NT2/D1 (cell line): ENCODE measurements at regions not wholly inside any gene's neighbourhood (a gene's known extent, or its start where the extent isn't known, plus 50 kb on each side); places are given as distances from the start of the nearest gene placed in this dataset.

Experiments used
- DNase-seq: peaks from one replicate; pipeline ENCODE4 v3.0.0-alpha.2; 2011; ENCODE audit warnings: low read depth, low spot score
- H3K27me3 ChIP-seq: 2 replicates; pipeline ENCODE4 v1.6.0; 2011; ENCODE audit warnings: mild to moderate bottlenecking; ENCODE audit not compliant: insufficient read length, insufficient read depth
- H3K36me3 ChIP-seq: 2 replicates; pipeline ENCODE4 v1.6.1; 2011; ENCODE audit warnings: mild to moderate bottlenecking, low read length, mixed read lengths; ENCODE audit not compliant: insufficient read depth, insufficient read length
- H3K4me1 ChIP-seq: 2 replicates; pipeline ENCODE4 v1.5.1; 2011; ENCODE audit not compliant: insufficient read depth, insufficient read length
- H3K4me3 ChIP-seq: 2 replicates; pipeline ENCODE4 v1.5.1; 2011; ENCODE audit warnings: low read depth; ENCODE audit not compliant: insufficient read length
- H3K9ac ChIP-seq: 2 replicates; pipeline ENCODE4 v1.6.0; 2011; ENCODE audit warnings: low read depth; ENCODE audit not compliant: insufficient read length
- H3K9me3 ChIP-seq: 2 replicates; pipeline ENCODE4 v1.5.1; 2011; ENCODE audit warnings: mild to moderate bottlenecking, low read length; ENCODE audit not compliant: insufficient read depth
- SUZ12 ChIP-seq: IDR thresholded peaks from 2 replicates; pipeline ENCODE4 v1.6.1; 2011; ENCODE audit not compliant: insufficient read length, insufficient read depth; ENCODE audit errors: extremely low read depth
- YY1 ChIP-seq: IDR thresholded peaks from 2 replicates; pipeline ENCODE4 v1.6.1; 2011; ENCODE audit not compliant: insufficient read length, insufficient read depth
- ZNF274 ChIP-seq: IDR thresholded peaks from 2 replicates; pipeline ENCODE4 v1.6.1; 2011; ENCODE audit warnings: mild to moderate bottlenecking, low read depth, low read length

DNA sequence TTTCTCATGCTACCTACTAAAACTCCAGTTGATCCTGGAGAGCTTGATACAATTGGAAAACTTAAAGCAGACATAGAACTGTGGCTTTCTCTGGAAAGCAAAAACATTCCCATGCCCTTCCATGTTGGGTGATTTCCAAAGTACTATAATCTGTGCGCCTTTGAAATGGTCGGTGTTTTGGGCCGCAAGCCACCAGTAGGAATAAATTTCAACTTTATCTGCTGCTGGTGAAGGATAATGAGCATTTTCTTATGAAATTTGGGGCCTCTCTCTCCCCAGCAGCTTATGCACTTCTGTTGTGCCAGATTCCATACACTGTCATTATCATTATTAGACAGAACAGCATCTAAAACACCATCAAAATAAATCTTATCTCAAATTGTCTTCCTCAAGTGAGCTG lies 366.7 kb upstream of the RPS6KA3 start:
- no peaks in the 10 kb centered on the region for H3K36me3 ChIP-seq
- H3K4me3 ChIP-seq = no peak overlapping the region
- H3K4me1 ChIP-seq = no peaks in the 10 kb centered on the region
- no peak for TF ChIP-seq YY1
- DNase-seq = no peak
- no peaks in the 10 kb centered on the region for H3K27me3 ChIP-seq
- no peak overlapping the region for H3K9ac ChIP-seq
- no peaks in the 10 kb centered on the region for H3K9me3 ChIP-seq

DNA sequence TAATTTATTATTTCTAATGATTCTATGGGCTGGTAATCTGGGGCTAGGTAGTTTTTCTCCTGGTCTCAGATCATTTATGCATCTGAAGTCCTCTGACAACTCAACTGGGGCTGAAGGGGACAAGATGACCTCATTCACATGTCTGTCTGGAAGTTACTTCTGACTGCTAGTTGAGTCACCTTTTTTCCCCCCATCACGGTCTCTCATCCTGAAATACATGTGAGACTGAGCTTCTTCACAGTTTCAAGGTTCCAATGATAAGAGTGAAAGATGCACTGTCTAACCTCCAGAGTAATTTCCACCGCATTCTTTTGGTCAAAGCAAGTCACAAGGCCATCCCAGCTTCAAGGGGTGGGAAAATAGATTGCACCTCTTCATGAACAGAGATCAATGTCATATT lies 356.7 kb upstream of the RPS6KA3 start:
- Histone ChIP-seq H3K9me3 (no peaks in the 10 kb centered on the region), H3K27me3 (no peaks in the 10 kb centered on the region), H3K36me3 (no peaks in the 10 kb centered on the region), H3K4me3 (no peak overlapping the region), H3K9ac (no peak overlapping the region), H3K4me1 (no peaks in the 10 kb centered on the region)
- no peak for DNase-seq
- TF ChIP-seq ZNF274 (no peak), SUZ12 (no peak)

DNA sequence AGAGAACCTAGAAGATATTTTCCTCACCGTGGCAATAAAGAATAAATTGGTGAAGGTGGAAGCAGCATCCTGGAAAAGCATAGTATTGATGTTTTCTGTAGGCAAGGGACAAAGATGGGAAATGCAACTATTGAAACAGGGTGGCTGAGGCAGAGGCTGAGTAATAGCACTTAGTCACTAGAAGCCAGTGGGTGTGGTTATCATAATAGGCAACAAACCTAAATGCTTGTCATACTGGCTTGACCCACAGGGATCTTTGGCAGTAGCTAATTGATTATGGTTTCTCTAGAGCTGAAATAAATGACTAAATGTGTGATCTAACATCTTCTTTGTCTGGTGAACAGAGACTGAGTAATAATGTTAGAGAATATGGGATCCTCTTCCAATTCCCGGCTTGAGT lies 353.6 kb upstream of the RPS6KA3 start:
- Histone ChIP-seq H3K4me3 (no peak overlapping the region), H3K4me1 (no peaks in the 10 kb centered on the region), H3K27me3 (no peaks in the 10 kb centered on the region), H3K9me3 (no peaks in the 10 kb centered on the region), H3K36me3 (no peaks in the 10 kb centered on the region), H3K9ac (no peak overlapping the region)
- no peak for DNase-seq
- TF ChIP-seq ZNF274 (no peak), SUZ12 (no peak), YY1 (no peak)

DNA sequence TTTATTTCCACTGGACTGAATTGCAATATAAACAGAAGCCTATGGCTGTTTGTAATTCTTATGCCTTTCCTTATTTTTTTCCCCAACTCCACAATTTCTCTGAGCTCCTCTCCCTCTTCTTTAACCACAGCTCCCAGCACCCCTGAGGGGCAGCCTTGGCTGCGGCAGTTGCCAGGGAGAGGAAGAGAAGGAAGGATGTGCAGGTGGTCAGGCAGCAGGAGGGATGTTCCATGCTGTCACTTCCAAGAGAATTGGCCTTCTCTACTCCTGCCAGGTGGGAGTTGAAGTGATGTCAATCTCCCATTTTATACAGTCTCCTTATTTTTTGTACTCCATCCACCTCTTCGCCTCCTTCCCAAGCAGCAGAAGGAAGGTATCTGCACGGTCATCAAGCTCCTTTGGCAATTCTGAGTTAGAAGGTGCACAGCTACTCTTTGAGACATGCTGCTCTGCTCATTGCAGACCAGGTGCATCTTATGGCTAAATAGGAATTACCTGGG lies 343.3 kb upstream of the RPS6KA3 start:
- no peaks in the 10 kb centered on the region for H3K36me3 ChIP-seq
- H3K27me3 ChIP-seq = no peaks in the 10 kb centered on the region
- no peak for DNase-seq
- H3K4me1 ChIP-seq = no peaks in the 10 kb centered on the region
- H3K9ac ChIP-seq = no peak overlapping the region
- TF ChIP-seq SUZ12 (no peak), YY1 (no peak), ZNF274 (no peak)
- no peaks in the 10 kb centered on the region for H3K9me3 ChIP-seq
- no peak overlapping the region for H3K4me3 ChIP-seq

DNA sequence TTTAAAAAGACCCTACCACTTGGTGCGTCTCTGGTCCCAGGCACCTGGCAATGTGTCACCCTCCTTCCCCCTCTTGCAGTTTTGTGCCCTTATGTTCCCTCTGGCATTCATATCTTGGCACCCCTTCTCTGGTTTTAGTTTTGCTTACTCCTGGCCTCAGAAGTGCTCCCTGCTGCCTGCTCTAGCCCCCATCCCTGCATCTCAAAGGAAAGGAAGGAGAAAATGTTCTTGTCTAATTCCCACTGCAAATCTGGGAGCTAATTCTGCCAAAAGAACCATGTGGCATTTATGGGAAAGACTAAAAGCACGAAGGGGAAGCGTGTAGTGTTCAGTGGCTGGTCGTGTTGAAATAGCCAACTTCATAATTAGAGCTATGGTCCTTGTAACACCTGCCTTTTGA lies 340.1 kb upstream of the RPS6KA3 start:
- TF ChIP-seq YY1 (no peak), SUZ12 (no peak), ZNF274 (no peak)
- H3K9ac ChIP-seq = no peak overlapping the region
- no peaks in the 10 kb centered on the region for H3K4me1 ChIP-seq
- no peaks in the 10 kb centered on the region for H3K27me3 ChIP-seq
- H3K36me3 ChIP-seq = no peaks in the 10 kb centered on the region
- H3K4me3 ChIP-seq = no peak overlapping the region
- H3K9me3 ChIP-seq = no peaks in the 10 kb centered on the region
- no peak for DNase-seq

DNA sequence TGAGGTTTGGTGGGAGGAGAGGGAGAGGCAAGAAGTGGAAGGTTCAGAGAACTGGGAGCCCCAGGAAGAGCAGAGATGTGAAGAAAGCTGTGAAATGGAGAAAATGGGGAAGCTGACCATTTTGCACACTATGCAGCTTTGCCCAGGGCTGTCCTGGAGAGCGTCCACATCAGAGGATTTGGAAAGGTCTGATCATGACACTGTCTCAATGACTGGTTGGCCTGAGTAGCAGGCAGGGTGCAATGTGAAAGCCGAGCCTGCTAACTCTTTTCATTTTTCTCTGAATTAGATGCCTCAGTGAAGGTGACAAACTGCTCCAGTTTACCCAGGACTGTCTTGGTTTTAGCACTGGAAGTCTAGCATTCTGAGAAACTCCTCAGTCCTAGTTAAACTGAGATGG lies 330.1 kb upstream of the RPS6KA3 start:
- H3K4me3 ChIP-seq = no peak overlapping the region
- no peak for TF ChIP-seq ZNF274
- no peak for TF ChIP-seq SUZ12
- TF ChIP-seq YY1 = no peak
- no peaks in the 10 kb centered on the region for H3K27me3 ChIP-seq
- no peak overlapping the region for H3K9ac ChIP-seq
- H3K4me1 ChIP-seq = no peaks in the 10 kb centered on the region
- no peaks in the 10 kb centered on the region for H3K9me3 ChIP-seq
- DNase-seq = no peak
- no peaks in the 10 kb centered on the region for H3K36me3 ChIP-seq

DNA sequence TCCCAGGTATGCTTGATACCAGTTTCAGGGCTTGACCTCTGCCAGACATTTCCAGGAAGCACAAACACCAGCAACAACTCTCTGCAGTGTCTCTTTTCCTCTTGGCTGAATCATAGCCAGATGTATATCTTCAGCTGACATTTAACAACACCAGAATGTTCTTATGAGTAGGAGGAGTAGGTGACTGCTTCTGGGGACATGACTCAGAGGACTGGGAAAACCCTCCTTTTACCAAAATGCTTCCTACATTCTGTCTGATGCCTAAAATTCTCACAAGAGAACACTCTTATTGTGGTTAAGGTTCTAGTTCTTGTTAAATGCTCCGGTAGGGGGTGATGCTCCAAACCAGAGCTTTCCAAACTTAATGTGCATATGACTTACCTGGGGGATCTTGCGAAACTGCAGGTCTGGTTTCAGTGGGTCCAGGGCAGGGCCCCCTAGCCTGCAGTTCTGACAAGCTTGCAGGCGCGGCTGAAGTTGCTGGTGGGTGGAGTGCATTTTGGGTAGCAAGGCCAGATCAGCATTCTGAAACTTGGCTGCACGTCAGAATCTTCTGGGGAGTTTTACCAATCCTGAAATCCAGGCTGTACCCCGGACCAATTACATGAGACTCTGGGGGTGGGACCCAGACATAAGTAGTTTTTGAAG lies 329.3 kb upstream of the RPS6KA3 start:
- no peak for TF ChIP-seq SUZ12
- no peak for TF ChIP-seq YY1
- no peak for TF ChIP-seq ZNF274
- H3K4me1 ChIP-seq = no peaks in the 10 kb centered on the region
- H3K9me3 ChIP-seq = no peaks in the 10 kb centered on the region
- no peak overlapping the region for H3K4me3 ChIP-seq
- DNase-seq = no peak
- no peak overlapping the region for H3K9ac ChIP-seq
- no peaks in the 10 kb centered on the region for H3K36me3 ChIP-seq
- no peaks in the 10 kb centered on the region for H3K27me3 ChIP-seq

DNA sequence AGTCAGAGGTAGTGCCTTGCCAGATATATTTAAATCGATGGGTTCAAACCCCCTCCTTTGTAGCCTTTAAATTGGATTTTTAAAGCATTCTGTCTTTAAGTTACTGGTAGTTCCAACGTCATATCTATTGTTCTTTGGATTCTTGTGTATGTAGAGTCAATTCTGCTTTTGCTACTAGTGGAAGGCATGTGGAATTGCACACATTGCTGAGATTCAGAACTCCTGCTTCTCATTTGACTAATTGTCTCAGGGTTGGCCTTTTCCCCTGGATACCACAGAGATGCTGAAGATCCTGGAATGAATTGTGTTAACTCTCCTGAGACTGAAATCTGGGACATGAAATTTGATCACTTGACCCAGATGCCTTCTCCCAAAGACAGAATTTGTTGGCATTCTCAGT lies 328.3 kb upstream of the RPS6KA3 start:
- TF ChIP-seq ZNF274 (no peak), SUZ12 (no peak), YY1 (no peak)
- Histone ChIP-seq H3K36me3 (no peaks in the 10 kb centered on the region), H3K4me1 (no peaks in the 10 kb centered on the region), H3K27me3 (no peaks in the 10 kb centered on the region), H3K9ac (no peak overlapping the region), H3K9me3 (no peaks in the 10 kb centered on the region), H3K4me3 (no peak overlapping the region)
- DNase-seq = no peak
